Limb (tissue), 2 donors: ENCODE measurements at regions not wholly inside any gene's neighbourhood (a gene's known extent, or its start where the extent isn't known, plus 50 kb on each side); places are given as distances from the start of the nearest gene placed in this dataset.

ENCODE experiments used
- DNase-seq, 2 donors: peaks; one replicate each; pipeline ENCODE4 v3.0.0-alpha.2; 2016; ENCODE audit errors: extremely low spot score in 2 of 2

DNA sequence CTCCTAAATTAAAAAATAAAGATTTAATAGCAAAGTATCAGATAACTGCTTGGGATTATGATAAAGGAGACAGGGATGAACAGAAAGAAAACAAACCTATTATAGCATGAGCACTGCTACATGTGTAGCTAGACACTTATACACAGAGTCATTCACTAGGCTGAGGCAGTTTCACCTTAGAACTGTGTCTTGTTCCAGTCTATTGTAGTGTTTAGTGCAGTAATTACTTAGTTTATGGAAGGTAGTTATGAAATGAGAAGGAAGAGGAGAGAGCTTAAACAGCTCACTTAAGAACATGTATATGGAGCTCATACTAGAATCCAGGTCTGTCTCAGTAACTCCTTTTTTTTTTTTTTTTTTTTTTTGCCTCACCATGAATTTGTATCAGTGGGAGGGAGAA, 441.4 kb downstream of the PDCD6IP start:
- no peak for DNase-seq

DNA sequence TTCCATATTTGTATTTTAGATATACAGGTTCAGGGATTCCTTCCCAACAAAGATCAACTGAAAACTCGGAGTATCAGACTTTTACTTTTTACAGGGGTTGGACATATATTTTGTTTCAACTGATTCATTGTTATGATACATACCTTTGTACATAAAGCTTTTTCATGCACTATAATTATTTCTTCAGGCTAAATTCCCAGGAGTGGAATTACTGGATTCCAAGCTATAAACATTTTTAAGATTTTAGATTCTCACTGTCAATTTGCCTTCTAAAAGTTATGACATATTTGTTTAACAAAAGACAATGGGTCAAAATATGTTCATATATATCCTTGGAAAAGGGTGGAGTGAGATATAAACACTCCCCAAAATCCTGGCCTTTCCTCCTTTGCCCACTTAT, 449.0 kb downstream of the PDCD6IP start:
- DNase-seq: no peak

DNA sequence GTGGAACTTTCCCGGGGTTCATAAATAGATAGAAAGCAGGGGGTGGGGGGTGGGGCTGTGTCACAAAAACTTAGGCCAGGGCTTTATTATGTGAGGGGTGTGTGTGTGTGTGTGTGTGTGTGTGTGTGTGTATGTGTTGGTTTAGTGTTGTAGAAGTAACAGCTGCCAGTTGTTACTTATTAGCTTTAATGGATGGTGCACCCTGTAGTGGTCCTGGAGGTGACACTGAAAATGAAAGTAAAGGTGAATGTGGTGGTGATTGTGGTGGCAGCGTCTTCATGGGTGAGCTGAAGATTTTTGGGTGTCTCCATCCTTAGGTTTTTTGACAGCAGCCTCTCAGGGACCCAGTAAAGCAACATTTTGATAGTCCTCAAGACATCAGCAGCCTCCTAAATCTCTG, 449.9 kb downstream of the PDCD6IP start:
- DNase-seq: no peak

- DNase-seq: no peak
These were observed 455.9 kb downstream of the PDCD6IP start for GRCh38 chr3:34254285-34254684.

- DNase-seq: peak in 1 of 2 donors; percentile 7
These were observed 457.6 kb downstream of the PDCD6IP start for GRCh38 chr3:34256021-34256420.

- no peak for DNase-seq
These were observed 458.4 kb downstream of the PDCD6IP start for GRCh38 chr3:34256791-34257190.

DNA sequence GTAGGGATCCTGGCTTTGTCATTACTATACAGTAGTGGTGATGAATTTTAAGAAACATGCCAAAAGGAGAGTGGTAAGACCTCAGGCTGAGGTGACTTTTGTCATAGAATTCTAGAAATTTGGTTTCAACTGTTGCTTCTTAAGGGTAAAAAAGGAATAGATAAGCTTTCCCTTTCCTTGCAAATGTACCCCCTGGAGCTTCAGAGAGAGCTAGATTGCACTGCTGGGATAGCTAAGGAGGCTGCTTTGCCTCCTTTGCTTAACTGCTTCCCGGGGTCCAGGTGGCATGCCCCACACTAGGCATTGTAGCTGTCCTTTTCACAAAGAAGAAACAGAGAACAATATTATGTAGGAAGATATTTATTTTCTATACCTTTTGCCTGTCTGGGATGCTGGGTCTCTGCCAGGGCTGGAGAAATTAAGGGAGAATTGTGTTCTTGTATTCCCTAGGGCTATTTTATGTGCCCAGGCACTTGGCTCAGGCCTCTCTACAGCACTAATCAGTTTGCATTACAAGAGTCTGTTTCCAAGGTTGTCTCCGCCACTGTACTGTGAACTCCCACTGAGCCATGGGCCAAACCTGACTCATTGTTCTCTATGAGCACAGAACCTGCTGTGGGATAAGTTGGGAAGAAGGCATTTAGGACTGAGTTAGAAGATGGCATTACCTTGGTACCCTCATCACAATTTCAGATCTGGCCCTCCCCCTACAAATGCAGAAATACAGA, 460.0 kb downstream of the PDCD6IP start:
- no peak for DNase-seq

DNA sequence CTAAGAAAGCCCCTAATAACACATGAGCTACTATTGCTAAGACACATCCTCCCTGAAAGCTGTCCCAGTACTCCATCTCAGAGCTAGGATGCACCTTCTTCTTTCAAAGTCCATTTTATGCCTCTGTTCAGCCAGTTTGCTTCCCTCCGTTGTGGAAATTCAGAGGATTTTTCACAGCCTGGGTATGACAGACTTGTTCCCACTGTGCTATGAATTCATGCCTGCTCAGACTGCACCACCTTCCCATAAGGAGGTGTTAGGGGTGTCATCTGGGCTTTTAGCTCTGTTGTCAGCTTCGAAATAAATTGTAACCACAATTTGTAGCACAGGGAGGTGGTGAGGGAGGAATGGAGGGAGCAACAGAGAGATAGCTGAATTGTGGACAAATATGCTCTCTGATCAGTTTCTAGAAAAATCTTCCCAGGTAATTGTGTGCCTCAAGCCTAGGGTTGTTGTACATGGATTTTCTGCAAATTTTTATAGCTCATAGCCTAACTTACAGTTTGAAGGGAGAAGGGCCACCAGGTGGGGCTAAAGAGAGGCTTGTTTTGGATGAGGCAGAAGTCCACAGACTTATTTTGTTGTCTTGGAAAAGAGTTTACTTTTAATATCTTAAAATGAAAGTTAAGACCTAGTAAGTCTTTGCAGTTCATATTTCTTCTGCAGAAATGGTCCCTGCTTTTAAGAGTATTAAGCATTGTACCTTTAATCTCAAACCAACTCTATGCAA, 462.0 kb downstream of the PDCD6IP start:
- peak; percentile 69 to 80 for DNase-seq

GRCh38 chr3:34261001-34261385, 462.6 kb downstream of the PDCD6IP start:
- DNase-seq: no peak

- DNase-seq: peak in 1 of 2 donors; percentile 81
These were observed 464.7 kb downstream of the PDCD6IP start for GRCh38 chr3:34263101-34263621.

DNA sequence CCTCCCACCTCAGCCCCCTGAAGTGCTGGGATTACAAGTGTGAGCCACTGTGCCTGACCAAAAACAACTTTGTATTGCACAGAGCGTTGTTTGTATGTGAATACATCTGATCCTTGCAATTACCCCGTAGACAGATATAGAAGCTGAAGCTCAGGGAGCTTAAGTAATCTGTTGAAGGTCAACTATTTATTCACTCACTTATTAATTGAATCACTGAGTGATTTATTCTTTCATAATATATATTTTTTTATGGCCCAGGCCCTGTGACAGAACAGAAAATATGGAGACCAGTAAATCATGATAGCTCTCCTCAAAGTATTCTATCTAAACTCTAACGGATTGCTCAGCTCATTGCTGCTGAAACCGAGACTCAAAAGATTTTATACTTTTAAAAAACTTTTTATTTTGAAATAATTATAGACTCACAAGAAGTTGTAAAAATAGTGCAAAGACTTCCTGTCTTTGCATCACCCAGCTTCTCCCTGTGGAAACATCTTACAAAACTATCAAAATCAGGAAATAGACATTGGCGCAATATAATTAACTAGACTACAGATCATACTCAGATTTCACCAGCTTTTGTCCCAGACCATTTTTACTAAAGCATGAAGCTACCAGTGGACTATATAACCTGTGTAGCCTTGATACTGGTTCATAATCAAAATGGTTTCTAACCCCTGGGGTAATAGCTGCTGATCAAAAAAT, 466.1 kb downstream of the PDCD6IP start:
- no peak for DNase-seq

DNA sequence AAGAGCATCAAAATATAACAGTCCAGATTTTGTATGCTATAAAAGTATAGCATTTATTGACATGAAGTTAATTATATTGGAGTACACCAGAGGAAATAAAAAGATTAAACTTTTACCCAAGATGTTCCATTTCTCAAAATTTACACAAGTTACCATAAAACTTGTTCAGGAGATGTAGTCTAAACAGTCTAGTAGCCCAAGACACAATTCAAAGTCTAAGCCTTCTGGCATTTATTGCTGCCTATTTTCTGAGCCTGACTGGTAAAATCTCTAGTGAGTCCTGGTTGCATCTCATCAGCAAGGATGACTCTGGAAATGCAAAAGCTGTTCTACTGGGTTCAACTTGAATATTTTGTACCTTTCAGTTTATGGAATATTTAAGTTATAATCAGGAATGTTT, 468.7 kb downstream of the PDCD6IP start:
- DNase-seq: no peak

- DNase-seq: no peak
These were observed 469.7 kb downstream of the PDCD6IP start for GRCh38 chr3:34268032-34268709.

GRCh38 chr3:34275811-34276210, 477.4 kb downstream of the PDCD6IP start:
- no peak for DNase-seq

DNA sequence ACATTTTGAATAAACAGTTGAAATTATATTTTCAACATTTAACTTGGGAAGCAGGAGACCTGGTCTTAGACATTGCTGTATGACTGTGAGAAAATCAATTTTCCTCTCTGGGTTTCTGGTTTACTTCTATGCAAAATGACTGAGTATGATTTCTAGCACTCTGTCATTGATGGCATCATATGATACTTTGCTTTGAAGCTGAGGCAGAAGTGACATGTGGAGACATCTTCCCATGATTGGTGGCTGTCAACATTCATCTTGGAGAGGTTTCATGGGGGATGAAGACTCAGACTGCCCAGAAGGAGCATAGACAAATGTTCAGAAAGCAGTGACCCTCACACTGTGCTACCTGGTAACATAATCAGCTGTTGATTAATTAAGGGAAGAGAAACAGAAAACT, 477.9 kb downstream of the PDCD6IP start:
- no peak for DNase-seq

DNA sequence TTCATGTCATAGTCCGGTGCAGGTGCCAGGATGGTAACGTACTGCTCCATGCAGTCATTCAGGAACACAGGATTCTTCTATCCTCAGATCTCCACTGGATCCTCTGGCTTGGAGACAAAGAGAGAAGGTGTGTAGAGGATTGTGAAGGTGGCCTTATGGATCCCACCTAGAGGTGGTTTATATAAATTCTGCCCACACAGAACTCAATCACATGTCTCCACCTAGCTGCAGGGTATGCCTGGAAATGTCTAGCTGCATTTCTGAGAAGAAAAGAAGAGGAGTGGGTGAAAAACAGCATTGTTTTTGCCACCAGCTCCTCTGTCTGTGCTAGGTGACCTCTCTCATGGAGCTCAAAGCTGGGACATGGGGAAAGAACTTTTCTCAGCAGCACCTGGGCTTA, 478.7 kb downstream of the PDCD6IP start:
- no peak for DNase-seq

- no peak for DNase-seq
These were observed 481.5 kb downstream of the PDCD6IP start for GRCh38 chr3:34279901-34280300.

DNA sequence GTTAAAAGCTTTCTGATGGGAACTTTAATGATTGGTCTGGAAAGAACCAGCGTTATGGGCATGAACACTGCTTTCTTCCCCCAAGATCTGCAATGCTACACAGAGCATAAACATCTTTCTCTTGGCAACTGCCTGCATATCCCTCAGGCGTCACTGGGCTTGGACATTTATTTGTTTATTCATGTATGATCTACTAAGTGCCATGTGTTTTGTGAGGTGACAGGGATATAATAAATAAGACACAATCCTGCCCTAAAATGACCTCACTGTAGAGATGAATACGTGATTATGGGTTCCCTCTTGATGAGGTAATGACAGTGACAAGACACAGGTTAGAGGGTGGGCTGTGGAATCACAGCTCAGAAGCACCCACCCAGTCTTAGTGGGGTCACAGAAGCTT, 485.3 kb downstream of the PDCD6IP start:
- no peak for DNase-seq

GRCh38 chr3:34284959-34285826, 486.8 kb downstream of the PDCD6IP start:
- no peak for DNase-seq

- no peak for DNase-seq
These were observed 487.4 kb downstream of the PDCD6IP start for GRCh38 chr3:34285827-34286188.
